Testis (tissue), 2 donors: ENCODE measurements at regions not wholly inside any gene's neighbourhood (a gene's known extent, or its start where the extent isn't known, plus 50 kb on each side); places are given as distances from the start of the nearest gene placed in this dataset.
"Not testable (repeated sequence)": the region's sequence is repeated elsewhere in the genome, so short reads cannot be mapped to it uniquely, and the experiment has no call there.

Experiments used
- DNase-seq: peaks from one replicate; pipeline ENCODE4 v3.0.0-alpha.2; 2019
- H3K27ac ChIP-seq, 2 donors: fragments of 200-600 bp; sonication (generic); one replicate each; pipeline ENCODE4 v1.5.1; 2019
- H3K27me3 ChIP-seq: fragments of 200-600 bp; sonication (generic); one replicate; pipeline ENCODE4 v1.5.1; 2019
- H3K36me3 ChIP-seq: fragments of 200-600 bp; sonication (generic); one replicate; pipeline ENCODE4 v1.5.1; 2017; ENCODE audit warnings: low read depth; ENCODE audit errors: missing control alignments
- H3K4me1 ChIP-seq: fragments of 200-600 bp; sonication (generic); one replicate; pipeline ENCODE4 v1.5.1; 2019
- H3K4me3 ChIP-seq, 2 donors: fragments of 200-600 bp; sonication (generic); one replicate each; pipeline ENCODE4 v1.5.1; 2017 to 2019
- H3K9me3 ChIP-seq: fragments of 200-600 bp; sonication (generic); one replicate; pipeline ENCODE4 v1.5.1; 2017
- CTCF ChIP-seq, 3 experiments: fragments of 450-650 bp in 2 of 3; fragments of 200-600 bp in 1 of 3; sonication (generic) in 1 of 3; IDR thresholded peaks; one replicate each; pipeline ENCODE4 v1.5.1; 2016 to 2019; ENCODE audit warnings: antibody characterized with exemption in 3 of 3, mild to moderate bottlenecking in 2 of 3, moderate library complexity in 1 of 3
- POLR2A ChIP-seq: fragments of 450-650 bp; IDR thresholded peaks from one replicate; pipeline ENCODE4 v1.6.1; 2017; ENCODE audit warnings: antibody characterized with exemption, mild to moderate bottlenecking, moderate library complexity
- WGBS, 2 donors: methylation state at CpG; one replicate each; pipeline ENCODE4 v1.1.5; 2018; 5-methylcytosine and 5-hydroxymethylcytosine counted together
- intact Hi-C: fragments of 100-400 bp; cut with DNase I; formaldehyde crosslinking; loops from one replicate; pipeline ENCODE4 v1.15.1; 2023; ENCODE audit warnings: low total_unique reads

- Histone ChIP-seq H3K4me1 (no peaks in the 10 kb centered on the region), H3K27me3 (no peaks in the 10 kb centered on the region), H3K9me3 (no peaks in the 10 kb centered on the region), H3K4me3 (no peak overlapping the region), H3K36me3 (no peaks in the 10 kb centered on the region), H3K27ac (no peak overlapping the region)
- intact Hi-C loops, result no loop called here
- no peak for DNase-seq
- TF ChIP-seq CTCF (IDR thresholded peaks at IDR 0.05), result no peak
- TF ChIP-seq POLR2A, result no peak
- 71 to 95% methylated on average over 1 of the region's 1 CpG for WGBS, 2 donors
These were observed 418.0 kb downstream of the SH2D1A start for GRCh38 chrX:124764354-124764753.

- Histone ChIP-seq H3K9me3 (no peaks in the 10 kb centered on the region), H3K27ac (no peak overlapping the region), H3K27me3 (no peaks in the 10 kb centered on the region), H3K4me3 (no peak overlapping the region), H3K4me1 (no peaks in the 10 kb centered on the region), H3K36me3 (no peaks in the 10 kb centered on the region)
- DNase-seq, result no peak
- no peak for TF ChIP-seq CTCF (IDR thresholded peaks at IDR 0.05)
- no peak for TF ChIP-seq POLR2A
- intact Hi-C loops, result no loop called here
- WGBS, 2 donors, result 70 to 75% methylated on average over 3 of the region's 3 CpGs
These were observed 422.8 kb downstream of the SH2D1A start for GRCh38 chrX:124769166-124769565.

GRCh38 chrX:124771292-124771691, 424.9 kb downstream of the SH2D1A start:
- H3K36me3 ChIP-seq, result no peaks in the 10 kb centered on the region
- intact Hi-C loops, result no loop called here
- H3K9me3 ChIP-seq, result no peaks in the 10 kb centered on the region
- H3K27ac ChIP-seq, result no peak overlapping the region
- 88 to 93% methylated on average over 2 of the region's 2 CpGs for WGBS, 2 donors
- H3K27me3 ChIP-seq, result no peaks in the 10 kb centered on the region
- DNase-seq, result no peak
- no peak for TF ChIP-seq POLR2A
- TF ChIP-seq CTCF (IDR thresholded peaks at IDR 0.05), result no peak
- no peaks in the 10 kb centered on the region for H3K4me1 ChIP-seq
- H3K4me3 ChIP-seq, result no peak overlapping the region

- H3K27me3 ChIP-seq, H3K36me3 ChIP-seq, H3K9me3 ChIP-seq, H3K27ac ChIP-seq, H3K4me1 ChIP-seq, H3K4me3 ChIP-seq, DNase-seq, intact Hi-C loops: not testable (repeated sequence)
- 88 to 97% methylated on average over 4 of the region's 4 CpGs for WGBS, 2 donors
These were observed 441.9 kb downstream of the SH2D1A start for GRCh38 chrX:124788253-124788652.

GRCh38 chrX:124789874-124790273, 443.5 kb downstream of the SH2D1A start:
- H3K4me1 ChIP-seq, H3K9me3 ChIP-seq, intact Hi-C loops, H3K4me3 ChIP-seq, H3K36me3 ChIP-seq, DNase-seq, H3K27ac ChIP-seq, H3K27me3 ChIP-seq: not testable (repeated sequence)
- WGBS, 2 donors, result 88 to 100% methylated on average over 1 of the region's 1 CpG

GRCh38 chrX:124791492-124792095, 445.2 kb downstream of the SH2D1A start:
- Histone ChIP-seq H3K4me3 (no peak overlapping the region), H3K27ac (no peak overlapping the region), H3K27me3 (no peaks in the 10 kb centered on the region), H3K4me1 (no peaks in the 10 kb centered on the region), H3K36me3 (no peaks in the 10 kb centered on the region), H3K9me3 (no peaks in the 10 kb centered on the region)
- TF ChIP-seq POLR2A, result no peak
- TF ChIP-seq CTCF (IDR thresholded peaks at IDR 0.05), result no peak
- DNase-seq, result no peak
- 83 to 87% methylated on average over 4 of the region's 4 CpGs for WGBS, 2 donors
- intact Hi-C loops, result no loop called here
